OCI-LY7 (cell line): ENCODE measurements at regions not wholly inside any gene's neighbourhood (a gene's known extent, or its start where the extent isn't known, plus 50 kb on each side); places are given as distances from the start of the nearest gene placed in this dataset.

ENCODE experiments used
- BruUV-seq: library from RNA; stranded (reverse); fragments of 400-500 nt; replicated peaks from 2 replicates; lab custom pipeline; 2021; lab: Mats Ljungman, UMichigan
- CTCF ChIA-PET: fragments of 300-600 bp; sonication (Branson Sonifier 250); formaldehyde crosslinking; loops from one replicate; lab custom pipeline; 2022; ENCODE audit warnings: antibody characterized with exemption; ENCODE audit not compliant: unreplicated experiment; lab: Charles Lee
- POLR2A ChIA-PET: fragments of 300-600 bp; sonication (Branson Sonifier 250); formaldehyde crosslinking; loops from one replicate; lab custom pipeline; 2022; ENCODE audit warnings: antibody characterized with exemption; lab: Charles Lee
- DNase-seq: peaks from one replicate; pipeline ENCODE4 v3.0.0-alpha.2; 2015; ENCODE audit warnings: low spot score
- H2AFZ ChIP-seq: fragments of 200-600 bp; sonication (generic), shearing (Covaris generic); 2 replicates; pipeline ENCODE4 v1.6.1; 2014; ENCODE audit warnings: mild to moderate bottlenecking, antibody characterized with exemption, low read length, moderate library complexity
- H3K27ac ChIP-seq: fragments of 200-600 bp; sonication (generic); 2 replicates; pipeline ENCODE4 v1.5.1; 2014; ENCODE audit warnings: mixed run types, low read depth, mild to moderate bottlenecking, moderate library complexity, low read length, inconsistent platforms; ENCODE audit not compliant: poor library complexity, severe bottlenecking
- H3K36me3 ChIP-seq: fragments of 200-600 bp; sonication (generic); 2 replicates; pipeline ENCODE4 v1.6.1; 2014; ENCODE audit warnings: mild to moderate bottlenecking, antibody characterized with exemption, low read length, moderate library complexity, mixed read lengths; ENCODE audit not compliant: insufficient read depth
- H3K4me1 ChIP-seq: fragments of 200-600 bp; sonication (generic); 2 replicates; pipeline ENCODE4 v1.5.1; 2014; ENCODE audit warnings: mild to moderate bottlenecking, low read length; ENCODE audit not compliant: insufficient read depth, poor library complexity, severe bottlenecking
- H3K4me2 ChIP-seq: fragments of 200-600 bp; sonication (generic); 2 replicates; pipeline ENCODE4 v1.6.1; 2014; ENCODE audit warnings: mild to moderate bottlenecking, low read length
- H3K4me3 ChIP-seq: fragments of 200-600 bp; sonication (generic); 2 replicates; pipeline ENCODE4 v1.5.1; 2014; ENCODE audit warnings: mild to moderate bottlenecking, low read depth, low read length; ENCODE audit not compliant: poor library complexity, severe bottlenecking
- H3K79me2 ChIP-seq: fragments of 200-600 bp; sonication (generic); 2 replicates; pipeline ENCODE4 v1.6.1; 2016; ENCODE audit warnings: low read depth, mild to moderate bottlenecking, low read length, moderate library complexity, mixed read lengths; ENCODE audit not compliant: insufficient read depth
- H3K9me2 ChIP-seq: fragments of 200-600 bp; sonication (generic); 2 replicates; pipeline ENCODE4 v1.6.1; 2016; ENCODE audit warnings: mild to moderate bottlenecking, low read length, mixed read lengths; ENCODE audit not compliant: insufficient read depth
- H3K9me3 ChIP-seq: fragments of 200-600 bp; sonication (generic); 2 replicates; pipeline ENCODE4 v1.6.1; 2014; ENCODE audit warnings: mild to moderate bottlenecking, mixed run types, low read length, mixed read lengths
- H4K20me1 ChIP-seq: fragments of 200-600 bp; sonication (generic); 2 replicates; pipeline ENCODE4 v1.6.1; 2014; ENCODE audit warnings: mild to moderate bottlenecking, antibody characterized with exemption, low read length, moderate library complexity, mixed read lengths; ENCODE audit not compliant: insufficient read depth
- CTCF ChIP-seq: fragments of 200-600 bp; sonication (generic); conservative IDR thresholded peaks from 2 replicates; pipeline ENCODE4 v1.5.1; 2014; ENCODE audit warnings: mild to moderate bottlenecking, antibody characterized with exemption, low read length, moderate library complexity, mixed read lengths
- EZH2phosphoT487 ChIP-seq: fragments of 200-600 bp; sonication (generic); IDR thresholded peaks from 2 replicates; pipeline ENCODE4 v1.6.1; 2018; ENCODE audit warnings: low read depth, borderline replicate concordance, mild to moderate bottlenecking, mixed run types, antibody characterized with exemption, low read length, moderate library complexity, mixed read lengths
- intact Hi-C: fragments of 100-400 bp; cut with micrococcal nuclease; formaldehyde crosslinking; loops from one replicate; pipeline ENCODE4 v1.10.0; 2022; ENCODE audit not compliant: unreplicated experiment

- CTCF ChIA-PET = no interaction called here
- no peak overlapping the region for H3K4me3 ChIP-seq
- H4K20me1 ChIP-seq = no peaks in the 10 kb centered on the region
- no peaks in the 10 kb centered on the region for H3K9me3 ChIP-seq
- BruUV-seq = no TSS peak
- H2AFZ ChIP-seq = no peak overlapping the region
- H3K36me3 ChIP-seq = no peaks in the 10 kb centered on the region
- no peaks in the 10 kb centered on the region for H3K4me1 ChIP-seq
- H3K4me2 ChIP-seq = no peak overlapping the region
- H3K27ac ChIP-seq = no peak overlapping the region
- no peaks in the 10 kb centered on the region for H3K79me2 ChIP-seq
- POLR2A ChIA-PET = no interaction called here
- no peak for DNase-seq
- TF ChIP-seq EZH2phosphoT487 (no peak), CTCF (no peak)
- intact Hi-C loops = no loop called here
- H3K9me2 ChIP-seq = no peaks in the 10 kb centered on the region
These were observed 451.5 kb upstream of the SPTLC3 start for GRCh38 chr20:12557224-12557623.

GRCh38 chr20:12564979-12565378, 443.8 kb upstream of the SPTLC3 start:
- POLR2A ChIA-PET = interaction anchor here (0.6 to 0.9 kb wide), 2 partner anchors 15 to 260 kb away, joined by 3 read pairs; no protein-coding TSS in a partner anchor
- no peak overlapping the region for H3K4me2 ChIP-seq
- DNase-seq = no peak
- H2AFZ ChIP-seq = no peak overlapping the region
- no peaks in the 10 kb centered on the region for H3K4me1 ChIP-seq
- no peak overlapping the region for H3K4me3 ChIP-seq
- no peaks in the 10 kb centered on the region for H4K20me1 ChIP-seq
- intact Hi-C loops = no loop called here
- no peaks in the 10 kb centered on the region for H3K36me3 ChIP-seq
- CTCF ChIA-PET = no interaction called here
- BruUV-seq = no TSS peak
- H3K27ac ChIP-seq = no peak overlapping the region
- H3K9me2 ChIP-seq = no peaks in the 10 kb centered on the region
- no peaks in the 10 kb centered on the region for H3K9me3 ChIP-seq
- no peaks in the 10 kb centered on the region for H3K79me2 ChIP-seq
- no peak for TF ChIP-seq CTCF
- no peak for TF ChIP-seq EZH2phosphoT487

- no peaks in the 10 kb centered on the region for H3K9me2 ChIP-seq
- no peak overlapping the region for H2AFZ ChIP-seq
- no TSS peak for BruUV-seq
- no peaks in the 10 kb centered on the region for H3K4me1 ChIP-seq
- H3K36me3 ChIP-seq = no peaks in the 10 kb centered on the region
- no peak overlapping the region for H3K4me3 ChIP-seq
- H3K9me3 ChIP-seq = no peaks in the 10 kb centered on the region
- TF ChIP-seq EZH2phosphoT487 (no peak), CTCF (no peak)
- H3K4me2 ChIP-seq = no peak overlapping the region
- H4K20me1 ChIP-seq = no peaks in the 10 kb centered on the region
- intact Hi-C loops = no loop called here
- no peak overlapping the region for H3K27ac ChIP-seq
- CTCF ChIA-PET = no interaction called here
- no peak for DNase-seq
- H3K79me2 ChIP-seq = no peaks in the 10 kb centered on the region
- POLR2A ChIA-PET = no interaction called here
These were observed 442.2 kb upstream of the SPTLC3 start for GRCh38 chr20:12566596-12566995.
